T-helper 1 cell treated with Interleukin-12 subunit alpha and Interleukin-12 subunit beta and Interleukin-4 antibody, amounts not matched to agents 30 ng/mL and 1 ng/mL, for 36 hours (primary cell): ENCODE measurements at regions not wholly inside any gene's neighbourhood (a gene's known extent, or its start where the extent isn't known, plus 50 kb on each side); places are given as distances from the start of the nearest gene placed in this dataset.

Experiments used
- intact Hi-C: fragments of 100-400 bp; cut with micrococcal nuclease; formaldehyde crosslinking; loops from one replicate; pipeline ENCODE4 v1.15.1; 2024

DNA sequence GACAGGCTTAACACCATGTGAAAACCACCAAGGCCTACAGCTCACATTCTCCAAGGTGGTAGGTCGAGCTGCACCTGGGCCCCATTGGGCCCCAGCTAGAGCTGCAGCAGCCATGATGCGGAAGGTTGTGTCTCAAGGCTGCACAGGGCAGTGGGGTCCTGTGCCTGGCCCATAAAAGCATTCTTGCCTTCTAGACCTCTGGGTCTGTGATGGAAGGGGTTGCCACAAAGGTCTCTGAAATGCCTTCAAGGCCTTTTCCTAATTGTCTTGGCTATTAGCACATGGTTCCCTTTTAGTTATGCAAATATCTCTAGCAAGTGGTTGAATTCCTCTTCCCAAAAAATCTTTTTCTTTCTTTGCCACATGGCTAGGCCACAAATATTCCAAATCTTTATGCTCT lies 52.5 kb upstream of the C11orf58 start:
- intact Hi-C loops: no loop called here

DNA sequence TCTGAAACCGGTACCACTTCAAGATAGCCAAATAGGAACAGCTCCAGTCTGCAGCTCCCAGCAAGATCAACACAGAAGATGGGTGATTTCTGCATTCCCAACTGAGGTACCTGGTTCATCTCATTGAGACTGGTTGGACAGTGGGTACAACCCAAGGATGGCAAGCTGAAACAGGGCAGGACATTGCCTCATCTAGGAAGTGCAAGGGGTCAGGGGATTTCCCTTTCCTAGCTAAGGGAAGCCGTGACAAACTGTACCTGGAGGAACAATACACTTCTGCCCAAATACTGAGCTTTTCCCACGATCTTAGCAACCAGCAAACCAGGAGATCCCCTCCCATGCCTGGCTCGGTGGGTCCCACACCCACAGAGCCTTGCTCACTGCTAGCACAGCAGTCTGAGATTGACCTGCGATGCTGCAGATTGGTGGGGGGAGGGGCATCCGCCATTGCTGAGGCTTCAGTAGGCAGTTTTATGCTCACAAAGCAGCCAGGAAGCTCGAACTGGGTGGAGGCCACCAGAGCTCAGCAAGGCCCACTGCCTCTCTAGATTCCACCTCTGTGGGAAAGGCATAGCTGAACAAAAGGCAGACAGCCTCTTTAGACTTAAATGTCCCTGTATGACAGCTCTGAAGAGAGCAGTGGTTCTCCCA lies 59.9 kb upstream of the C11orf58 start:
- intact Hi-C loops: no loop called here

- intact Hi-C loops: no loop called here
These were observed 68.5 kb upstream of the C11orf58 start for GRCh38 chr11:16669799-16670415.

- intact Hi-C loops: no loop called here
These were observed 105.9 kb upstream of the C11orf58 start for GRCh38 chr11:16632295-16633200.

DNA sequence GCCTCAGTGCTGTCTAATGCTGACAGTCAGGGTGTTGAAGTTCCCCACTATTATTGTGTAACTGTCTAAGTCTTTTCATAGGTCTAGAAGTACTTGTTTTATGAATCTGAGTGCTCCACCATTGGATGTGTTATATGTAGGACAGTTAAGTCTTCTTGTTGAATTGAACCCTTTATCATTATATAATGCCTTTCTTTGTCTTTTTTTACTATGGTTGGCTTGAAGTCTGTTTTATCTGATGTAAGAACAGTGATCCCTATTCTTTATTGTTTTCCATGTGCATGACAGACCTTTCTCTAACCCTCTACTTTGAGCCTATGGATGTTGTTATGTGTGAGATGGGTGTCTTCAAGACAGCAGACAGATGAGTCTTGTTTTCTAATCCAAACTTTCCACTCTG lies 107.8 kb upstream of the C11orf58 start:
- intact Hi-C loops: no loop called here

GRCh38 chr11:16618431-16618830 lies 120.0 kb upstream of the C11orf58 start:
- intact Hi-C loops: no loop called here

GRCh38 chr11:16615480-16615879 lies 123.0 kb upstream of the C11orf58 start:
- intact Hi-C loops: no loop called here

GRCh38 chr11:16613512-16614381 lies 124.7 kb upstream of the C11orf58 start:
- intact Hi-C loops: loop anchor here (1.0 to 5.0 kb wide), 5 partner anchors 7 to 1109 kb away; no protein-coding TSS in a partner anchor

- intact Hi-C loops: loop anchor here (1.0 to 5.0 kb wide), 4 partner anchors 672 to 1109 kb away; no protein-coding TSS in a partner anchor
These were observed 125.3 kb upstream of the C11orf58 start for GRCh38 chr11:16613262-16613511.

- intact Hi-C loops: loop anchor here (1.0 to 5.0 kb wide), 4 partner anchors 671 to 1110 kb away; no protein-coding TSS in a partner anchor
These were observed 125.7 kb upstream of the C11orf58 start for GRCh38 chr11:16612566-16613261.

DNA sequence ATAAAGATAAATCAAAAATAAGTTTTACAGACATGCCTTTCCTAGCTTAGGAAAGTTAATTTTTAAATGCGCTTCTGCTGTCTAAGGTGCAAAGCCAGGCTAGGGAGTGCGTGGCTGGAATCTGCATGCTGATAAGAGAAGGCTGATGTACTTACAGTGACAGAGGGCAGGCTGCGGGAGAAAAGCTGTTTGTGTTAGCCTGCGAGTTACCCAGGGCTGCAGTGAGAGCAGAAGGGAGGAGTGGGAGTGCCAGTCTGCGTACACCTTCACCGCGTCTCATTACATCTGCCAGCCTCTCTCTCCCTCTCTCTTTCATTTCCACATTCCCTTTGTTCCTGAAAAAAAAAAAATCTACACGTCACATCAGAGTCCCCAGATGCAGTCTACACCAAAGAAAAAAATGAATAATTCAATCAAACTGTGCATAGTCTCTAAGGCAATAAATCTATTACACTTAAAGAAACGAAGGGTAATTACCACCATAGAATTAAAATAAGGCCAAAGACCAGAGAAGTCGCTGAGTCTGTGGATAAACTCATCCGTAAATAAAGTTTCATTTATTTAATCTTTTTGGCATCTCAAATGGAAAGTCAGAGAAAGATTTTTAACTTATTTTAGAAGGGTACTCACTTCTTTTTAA lies 126.4 kb upstream of the C11orf58 start:
- intact Hi-C loops: loop anchor here (5.0 kb wide), 1 partner anchor 1110 kb away; no protein-coding TSS in a partner anchor

GRCh38 chr11:16611401-16611921 lies 127.0 kb upstream of the C11orf58 start:
- intact Hi-C loops: loop anchor here (5.0 kb wide), 1 partner anchor 1111 kb away; no protein-coding TSS in a partner anchor

GRCh38 chr11:16610738-16611388 lies 127.6 kb upstream of the C11orf58 start:
- intact Hi-C loops: loop anchor here (5.0 kb wide), 1 partner anchor 1111 kb away; no protein-coding TSS in a partner anchor

DNA sequence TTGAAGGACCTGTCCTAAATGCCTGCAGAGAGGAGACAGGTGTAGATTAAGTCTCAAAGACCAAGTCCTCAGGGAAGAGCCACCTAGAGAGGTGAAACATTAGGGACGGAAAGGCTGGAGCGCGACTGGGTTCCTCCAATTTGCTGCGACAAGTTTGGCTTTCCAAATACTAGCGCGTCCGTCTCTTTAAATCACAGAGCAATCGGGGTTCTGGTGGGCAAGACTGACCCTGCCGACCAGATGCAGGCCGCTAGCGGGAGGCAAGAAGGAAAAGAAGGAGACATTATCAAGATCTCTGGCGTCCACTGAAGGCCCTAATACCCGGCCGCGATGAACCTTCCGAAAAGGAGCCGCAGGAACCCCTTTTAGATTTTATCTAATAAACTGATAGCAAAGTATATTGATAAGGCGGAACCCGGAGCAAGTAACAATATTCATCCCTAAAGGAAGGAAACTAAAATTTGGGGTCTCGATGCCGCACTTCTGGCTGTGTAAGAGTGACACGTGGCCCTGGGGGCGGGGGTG lies 128.2 kb upstream of the C11orf58 start:
- intact Hi-C loops: loop anchor here (5.0 kb wide), 1 partner anchor 1112 kb away; no protein-coding TSS in a partner anchor

DNA sequence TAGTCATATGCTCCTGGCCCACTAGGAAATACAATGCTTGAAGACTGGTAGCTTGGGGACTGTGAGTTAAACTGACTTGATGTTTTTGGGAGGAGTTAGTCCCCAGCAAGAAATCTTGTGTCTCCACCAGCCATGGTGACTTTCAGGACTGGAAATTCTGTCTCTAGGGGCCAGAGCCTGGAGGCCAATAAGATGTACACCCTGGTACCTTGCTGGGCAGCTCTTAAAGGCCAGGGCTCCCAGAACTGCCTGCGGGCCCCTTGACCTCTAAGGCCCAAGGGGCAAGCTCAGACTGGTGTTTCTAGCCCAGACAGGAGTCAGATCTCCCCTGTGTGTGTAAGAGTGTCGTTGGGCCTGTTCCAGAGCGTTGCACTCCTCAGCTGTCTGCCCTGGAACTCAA lies 128.7 kb upstream of the C11orf58 start:
- intact Hi-C loops: loop anchor here (5.0 kb wide), 3 partner anchors 1113 to 1637 kb away; partner anchors contain the start of gene CALCA

- intact Hi-C loops: loop anchor here (5.0 kb wide), 2 partner anchors 1129 to 1636 kb away; partner anchors contain the start of gene CALCA
These were observed 130.5 kb upstream of the C11orf58 start for GRCh38 chr11:16607675-16608644.
